ENCODE measurements at regions not wholly inside any gene's neighbourhood (a gene's known extent, or its start where the extent isn't known, plus 50 kb on each side); places are given as distances from the start of the nearest gene placed in this dataset.

DNA sequence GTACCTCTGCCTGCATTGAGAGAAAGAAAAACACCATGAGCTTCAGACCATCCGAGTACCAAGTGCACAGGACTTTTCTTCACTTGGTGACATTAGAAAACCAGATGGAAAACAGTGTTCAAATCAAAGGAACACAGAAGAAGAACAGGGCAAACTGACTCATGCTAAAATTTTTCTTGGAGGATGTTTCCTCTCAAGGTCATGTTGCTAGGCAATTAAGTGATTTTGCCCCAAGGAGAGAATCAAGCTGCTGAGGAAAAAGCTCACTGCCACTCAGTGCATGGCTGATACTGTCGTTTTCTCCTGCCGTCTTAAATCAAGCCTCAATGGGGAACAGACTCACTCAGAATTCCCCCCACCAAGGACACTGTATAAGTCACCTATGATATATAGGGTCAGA, 57.9 kb upstream of the SIMC1 start:
- TF ChIP-seq, protein P1, sequence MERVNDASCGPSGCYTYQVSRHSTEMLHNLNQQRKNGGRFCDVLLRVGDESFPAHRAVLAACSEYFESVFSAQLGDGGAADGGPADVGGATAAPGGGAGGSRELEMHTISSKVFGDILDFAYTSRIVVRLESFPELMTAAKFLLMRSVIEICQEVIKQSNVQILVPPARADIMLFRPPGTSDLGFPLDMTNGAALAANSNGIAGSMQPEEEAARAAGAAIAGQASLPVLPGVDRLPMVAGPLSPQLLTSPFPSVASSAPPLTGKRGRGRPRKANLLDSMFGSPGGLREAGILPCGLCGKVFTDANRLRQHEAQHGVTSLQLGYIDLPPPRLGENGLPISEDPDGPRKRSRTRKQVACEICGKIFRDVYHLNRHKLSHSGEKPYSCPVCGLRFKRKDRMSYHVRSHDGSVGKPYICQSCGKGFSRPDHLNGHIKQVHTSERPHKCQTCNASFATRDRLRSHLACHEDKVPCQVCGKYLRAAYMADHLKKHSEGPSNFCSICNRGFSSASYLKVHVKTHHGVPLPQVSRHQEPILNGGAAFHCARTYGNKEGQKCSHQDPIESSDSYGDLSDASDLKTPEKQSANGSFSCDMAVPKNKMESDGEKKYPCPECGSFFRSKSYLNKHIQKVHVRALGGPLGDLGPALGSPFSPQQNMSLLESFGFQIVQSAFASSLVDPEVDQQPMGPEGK (CRISPR knock-in tag; IDR thresholded peaks at IDR 0.05; ENCODE audit: borderline replicate concordance) = no peak
- TF ChIP-seq SNAI2 (CRISPR knock-in tag; IDR thresholded peaks at IDR 0.05) (no peak), OSR1 (CRISPR knock-in tag; IDR thresholded peaks at IDR 0.05) (no peak), ARNTL (CRISPR knock-in tag; IDR thresholded peaks at IDR 0.05; ENCODE audit: borderline replicate concordance, low read depth) (no peak), ZFP30 (CRISPR knock-in tag; IDR thresholded peaks at IDR 0.05) (no peak), GLIS3 (CRISPR knock-in tag; IDR thresholded peaks at IDR 0.05) (no peak)
- TF ChIP-seq, protein P2, sequence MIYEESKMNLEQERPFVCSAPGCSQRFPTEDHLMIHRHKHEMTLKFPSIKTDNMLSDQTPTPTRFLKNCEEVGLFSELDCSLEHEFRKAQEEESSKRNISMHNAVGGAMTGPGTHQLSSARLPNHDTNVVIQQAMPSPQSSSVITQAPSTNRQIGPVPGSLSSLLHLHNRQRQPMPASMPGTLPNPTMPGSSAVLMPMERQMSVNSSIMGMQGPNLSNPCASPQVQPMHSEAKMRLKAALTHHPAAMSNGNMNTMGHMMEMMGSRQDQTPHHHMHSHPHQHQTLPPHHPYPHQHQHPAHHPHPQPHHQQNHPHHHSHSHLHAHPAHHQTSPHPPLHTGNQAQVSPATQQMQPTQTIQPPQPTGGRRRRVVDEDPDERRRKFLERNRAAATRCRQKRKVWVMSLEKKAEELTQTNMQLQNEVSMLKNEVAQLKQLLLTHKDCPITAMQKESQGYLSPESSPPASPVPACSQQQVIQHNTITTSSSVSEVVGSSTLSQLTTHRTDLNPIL (CRISPR knock-in tag; IDR thresholded peaks at IDR 0.05; ENCODE audit: low read depth) = no peak

Measured in SK-N-SH treated with all-trans-retinoic acid at 6 μM for 48 hours (cell line).